ENCODE measurements at regions not wholly inside any gene's neighbourhood (a gene's known extent, or its start where the extent isn't known, plus 50 kb on each side); places are given as distances from the start of the nearest gene placed in this dataset.
"Not testable (repeated sequence)": the region's sequence is repeated elsewhere in the genome, so short reads cannot be mapped to it uniquely, and the experiment has no call there.

- H3K4me1 ChIP-seq, result peaks cover 20% of the 10 kb centered on the region
- TF ChIP-seq POLR2A (IDR thresholded peaks at IDR 0.05), result no peak
- TF ChIP-seq EP300 (IDR thresholded peaks at IDR 0.05), result no peak
- TF ChIP-seq POLR2AphosphoS5 (IDR thresholded peaks at IDR 0.05), result no peak
- TF ChIP-seq, protein P1, sequence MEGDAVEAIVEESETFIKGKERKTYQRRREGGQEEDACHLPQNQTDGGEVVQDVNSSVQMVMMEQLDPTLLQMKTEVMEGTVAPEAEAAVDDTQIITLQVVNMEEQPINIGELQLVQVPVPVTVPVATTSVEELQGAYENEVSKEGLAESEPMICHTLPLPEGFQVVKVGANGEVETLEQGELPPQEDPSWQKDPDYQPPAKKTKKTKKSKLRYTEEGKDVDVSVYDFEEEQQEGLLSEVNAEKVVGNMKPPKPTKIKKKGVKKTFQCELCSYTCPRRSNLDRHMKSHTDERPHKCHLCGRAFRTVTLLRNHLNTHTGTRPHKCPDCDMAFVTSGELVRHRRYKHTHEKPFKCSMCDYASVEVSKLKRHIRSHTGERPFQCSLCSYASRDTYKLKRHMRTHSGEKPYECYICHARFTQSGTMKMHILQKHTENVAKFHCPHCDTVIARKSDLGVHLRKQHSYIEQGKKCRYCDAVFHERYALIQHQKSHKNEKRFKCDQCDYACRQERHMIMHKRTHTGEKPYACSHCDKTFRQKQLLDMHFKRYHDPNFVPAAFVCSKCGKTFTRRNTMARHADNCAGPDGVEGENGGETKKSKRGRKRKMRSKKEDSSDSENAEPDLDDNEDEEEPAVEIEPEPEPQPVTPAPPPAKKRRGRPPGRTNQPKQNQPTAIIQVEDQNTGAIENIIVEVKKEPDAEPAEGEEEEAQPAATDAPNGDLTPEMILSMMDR (IDR thresholded peaks at IDR 0.05), result no peak
- no peaks in the 10 kb centered on the region for H3K36me3 ChIP-seq
- 53% methylated on average over 8 of the region's 8 CpGs for WGBS
- no peaks in the 10 kb centered on the region for H3K27me3 ChIP-seq
- no peaks in the 10 kb centered on the region for H3K9me3 ChIP-seq
- peak overlapping the region; percentile 71 for H3K27ac ChIP-seq
- no peak for DNase-seq (ENCODE audit: low spot score in 2 of 2)
- no peak overlapping the region for H3K4me3 ChIP-seq
These were observed 115.7 kb downstream of the ARRDC4 start for GRCh38 chr15:98076021-98076816.

DNA sequence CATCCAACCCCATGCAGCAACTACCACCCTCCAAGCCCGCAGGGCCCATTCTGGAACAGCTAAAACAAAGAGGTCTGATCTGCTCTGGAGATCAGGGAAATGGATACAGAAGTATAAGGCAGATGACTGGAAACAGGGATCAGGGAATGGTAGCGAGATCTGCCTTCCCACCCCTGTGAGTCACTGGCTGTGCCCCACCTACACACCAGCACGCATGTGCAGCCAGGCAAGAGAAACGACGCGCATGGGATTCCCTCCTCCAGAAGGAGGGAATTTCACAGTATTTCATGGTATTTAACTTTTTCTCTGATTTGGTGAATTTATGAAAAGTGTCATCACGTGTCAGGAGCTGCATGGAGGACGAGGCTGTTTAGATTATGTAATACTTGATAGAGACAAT, 116.7 kb downstream of the ARRDC4 start:
- Histone ChIP-seq H3K4me1 (peaks cover 20% of the 10 kb centered on the region), H3K4me3 (no peak overlapping the region), H3K27me3 (no peaks in the 10 kb centered on the region), H3K36me3 (no peaks in the 10 kb centered on the region), H3K9me3 (no peaks in the 10 kb centered on the region), H3K27ac (peak overlapping the region; percentile 71)
- DNase-seq (ENCODE audit: low spot score in 2 of 2), result no peak
- TF ChIP-seq POLR2AphosphoS5 (IDR thresholded peaks at IDR 0.05) (no peak), POLR2A (IDR thresholded peaks at IDR 0.05) (no peak), EP300 (IDR thresholded peaks at IDR 0.05) (no peak)
- TF ChIP-seq, protein P1 (IDR thresholded peaks at IDR 0.05), result no peak
- WGBS, result 36% methylated on average over 8 of the region's 8 CpGs

- H3K27ac ChIP-seq, result no peak overlapping the region
- H3K4me3 ChIP-seq, result no peak overlapping the region
- DNase-seq (ENCODE audit: low spot score in 2 of 2), result no peak
- H3K36me3 ChIP-seq, result no peaks in the 10 kb centered on the region
- peaks cover 17% of the 10 kb centered on the region for H3K4me1 ChIP-seq
- TF ChIP-seq EP300 (IDR thresholded peaks at IDR 0.05), result no peak
- TF ChIP-seq POLR2AphosphoS5 (IDR thresholded peaks at IDR 0.05), result no peak
- TF ChIP-seq POLR2A (IDR thresholded peaks at IDR 0.05), result no peak
- TF ChIP-seq, protein P1 (IDR thresholded peaks at IDR 0.05), result no peak
- H3K9me3 ChIP-seq, result no peaks in the 10 kb centered on the region
- WGBS, result 68% methylated on average over 2 of the region's 2 CpGs
- H3K27me3 ChIP-seq, result no peaks in the 10 kb centered on the region
These were observed 120.3 kb downstream of the ARRDC4 start for GRCh38 chr15:98080791-98081190.

GRCh38 chr15:98083203-98083910, 122.9 kb downstream of the ARRDC4 start:
- Histone ChIP-seq H3K27me3 (no peaks in the 10 kb centered on the region), H3K4me1 (no peaks in the 10 kb centered on the region), H3K27ac (no peak overlapping the region), H3K4me3 (no peak overlapping the region), H3K36me3 (no peaks in the 10 kb centered on the region), H3K9me3 (peaks cover 4% of the 10 kb centered on the region)
- DNase-seq (ENCODE audit: low spot score in 2 of 2), result no peak
- TF ChIP-seq EP300 (IDR thresholded peaks at IDR 0.05), result no peak
- no peak for TF ChIP-seq POLR2A (IDR thresholded peaks at IDR 0.05)
- TF ChIP-seq, protein P1 (IDR thresholded peaks at IDR 0.05), result no peak
- no peak for TF ChIP-seq POLR2AphosphoS5 (IDR thresholded peaks at IDR 0.05)
- 79% methylated on average over 14 of the region's 14 CpGs for WGBS

- Histone ChIP-seq H3K4me1 (no peaks in the 10 kb centered on the region), H3K9me3 (peaks cover 4% of the 10 kb centered on the region), H3K27me3 (no peaks in the 10 kb centered on the region), H3K27ac (no peak overlapping the region), H3K4me3 (no peak overlapping the region), H3K36me3 (no peaks in the 10 kb centered on the region)
- WGBS, result 0% methylated on average over 2 of the region's 2 CpGs
- no peak for DNase-seq (ENCODE audit: low spot score in 2 of 2)
- TF ChIP-seq POLR2AphosphoS5 (IDR thresholded peaks at IDR 0.05) (no peak), EP300 (IDR thresholded peaks at IDR 0.05) (no peak), POLR2A (IDR thresholded peaks at IDR 0.05) (no peak)
- TF ChIP-seq, protein P1 (IDR thresholded peaks at IDR 0.05), result peak; percentile 48 to 51
These were observed 124.6 kb downstream of the ARRDC4 start for GRCh38 chr15:98085003-98085639.

DNA sequence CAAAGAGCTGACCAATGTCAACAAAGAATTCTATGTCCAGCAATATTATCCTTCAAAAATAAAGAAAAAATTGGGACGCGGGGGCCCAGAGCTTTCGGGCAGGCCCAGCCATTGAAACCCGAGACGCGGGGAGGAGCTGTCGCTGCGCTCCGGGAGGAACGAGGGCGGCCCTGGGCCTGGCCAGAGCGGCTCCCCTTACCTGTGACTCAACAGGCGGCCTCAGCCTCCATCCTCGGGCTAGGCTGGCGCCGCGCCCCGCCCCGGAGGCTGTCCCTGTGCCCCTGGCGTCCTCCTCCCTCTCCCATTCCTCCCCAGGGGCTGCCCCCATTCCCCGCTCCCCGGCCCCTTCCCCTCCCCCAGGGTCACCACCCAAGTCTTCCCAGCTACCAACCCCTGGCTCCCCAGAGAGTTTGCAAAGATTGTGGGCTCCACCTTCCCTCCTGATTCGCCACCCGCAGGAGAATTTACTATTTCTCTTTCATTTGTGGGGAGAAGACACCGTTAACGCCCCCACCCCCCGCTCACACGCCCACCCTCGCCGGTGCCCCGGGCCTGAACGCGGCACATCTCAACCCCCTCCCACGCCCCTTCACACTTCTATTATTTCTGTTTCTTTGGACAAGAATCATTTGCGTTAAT, 127.9 kb downstream of the ARRDC4 start:
- 83% methylated on average over 26 of the region's 35 CpGs for whole genome bisulfite sequencing
- not testable (repeated sequence) for H3K4me3 ChIP-seq; H3K27me3 ChIP-seq; H3K27ac ChIP-seq; DNase-seq (ENCODE audit: low spot score in 2 of 2); H3K36me3 ChIP-seq; H3K4me1 ChIP-seq; H3K9me3 ChIP-seq

GRCh38 chr15:98089352-98089751, 128.8 kb downstream of the ARRDC4 start:
- H3K36me3 ChIP-seq; DNase-seq (ENCODE audit: low spot score in 2 of 2); H3K27ac ChIP-seq; H3K27me3 ChIP-seq; H3K4me3 ChIP-seq; H3K4me1 ChIP-seq; H3K9me3 ChIP-seq: not testable (repeated sequence)
- 88% methylated on average over 1 of the region's 9 CpGs for WGBS

All from suprapubic skin (tissue), 4 donors.